Choroid plexus epithelial cell (primary cell): ENCODE measurements at regions not wholly inside any gene's neighbourhood (a gene's known extent, or its start where the extent isn't known, plus 50 kb on each side); places are given as distances from the start of the nearest gene placed in this dataset.
A peak's percentile ranks its signal among the peaks of the same experiment; 100 is the strongest.
"Not testable (repeated sequence)": the region's sequence is repeated elsewhere in the genome, so short reads cannot be mapped to it uniquely, and the experiment has no call there.

Experiments used
- DNase-seq: peaks from one replicate; pipeline ENCODE4 v3.0.0-alpha.2; 2010; ENCODE audit warnings: low read depth
- H3K4me3 ChIP-seq: 2 replicates; pipeline ENCODE4 v1.5.1; 2011; ENCODE audit warnings: low read depth, mild to moderate bottlenecking, control low read depth, low read length, moderate library complexity
- TF ChIP-seq, protein P1 (sequence below): conservative IDR thresholded peaks from 2 replicates; pipeline ENCODE4 v1.5.1; 2011; ENCODE audit warnings: low read depth, mild to moderate bottlenecking, control low read depth, inconsistent platforms, low read length, moderate library complexity

DNA sequence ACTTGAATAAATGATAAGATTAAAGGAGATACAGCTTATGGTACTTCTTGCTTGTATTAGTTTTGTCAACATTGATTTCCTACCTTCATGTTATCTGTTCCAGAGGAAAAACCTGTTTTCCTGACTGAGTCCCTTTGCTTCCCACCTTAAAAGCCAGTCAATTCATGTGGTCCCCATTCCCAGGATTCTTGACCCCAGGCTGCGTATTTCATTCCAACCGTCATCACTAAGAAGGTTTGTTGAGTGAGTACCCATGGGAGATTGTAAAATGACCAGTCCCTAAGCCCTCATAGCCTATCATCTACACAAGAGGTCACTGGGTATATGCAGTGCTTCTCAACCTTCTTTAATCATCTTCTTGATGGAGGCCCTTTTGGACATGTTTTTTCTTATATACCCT lies 52.2 kb downstream of the BEX3 start:
- DNase-seq: no peak
- TF ChIP-seq, protein P1, sequence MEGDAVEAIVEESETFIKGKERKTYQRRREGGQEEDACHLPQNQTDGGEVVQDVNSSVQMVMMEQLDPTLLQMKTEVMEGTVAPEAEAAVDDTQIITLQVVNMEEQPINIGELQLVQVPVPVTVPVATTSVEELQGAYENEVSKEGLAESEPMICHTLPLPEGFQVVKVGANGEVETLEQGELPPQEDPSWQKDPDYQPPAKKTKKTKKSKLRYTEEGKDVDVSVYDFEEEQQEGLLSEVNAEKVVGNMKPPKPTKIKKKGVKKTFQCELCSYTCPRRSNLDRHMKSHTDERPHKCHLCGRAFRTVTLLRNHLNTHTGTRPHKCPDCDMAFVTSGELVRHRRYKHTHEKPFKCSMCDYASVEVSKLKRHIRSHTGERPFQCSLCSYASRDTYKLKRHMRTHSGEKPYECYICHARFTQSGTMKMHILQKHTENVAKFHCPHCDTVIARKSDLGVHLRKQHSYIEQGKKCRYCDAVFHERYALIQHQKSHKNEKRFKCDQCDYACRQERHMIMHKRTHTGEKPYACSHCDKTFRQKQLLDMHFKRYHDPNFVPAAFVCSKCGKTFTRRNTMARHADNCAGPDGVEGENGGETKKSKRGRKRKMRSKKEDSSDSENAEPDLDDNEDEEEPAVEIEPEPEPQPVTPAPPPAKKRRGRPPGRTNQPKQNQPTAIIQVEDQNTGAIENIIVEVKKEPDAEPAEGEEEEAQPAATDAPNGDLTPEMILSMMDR: no peak

DNA sequence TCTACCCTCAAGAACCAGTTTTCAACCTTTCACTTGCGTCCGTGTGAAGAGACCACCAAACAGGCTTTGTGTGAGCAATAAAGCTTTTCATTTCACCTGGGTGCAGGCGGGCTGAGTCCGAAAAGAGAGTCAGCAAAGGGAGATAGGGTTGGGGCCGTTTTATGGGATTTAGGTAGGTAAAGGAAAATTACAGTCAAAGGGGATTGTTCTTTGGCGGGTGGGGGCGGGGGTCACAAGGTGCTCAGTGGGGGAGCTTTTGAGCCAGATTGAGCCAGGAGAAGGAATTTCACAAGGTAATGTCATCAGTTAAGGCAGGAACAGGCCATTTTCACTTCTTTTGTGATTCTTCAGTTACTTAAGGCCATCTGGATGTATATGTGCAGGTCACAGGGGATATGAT lies 52.7 kb downstream of the BEX3 start:
- DNase-seq, H3K4me3 ChIP-seq: not testable (repeated sequence)

More for the DNA sequence above, 52.2 kb downstream of the BEX3 start:
- H3K4me3 ChIP-seq: no peak overlapping the region

DNA sequence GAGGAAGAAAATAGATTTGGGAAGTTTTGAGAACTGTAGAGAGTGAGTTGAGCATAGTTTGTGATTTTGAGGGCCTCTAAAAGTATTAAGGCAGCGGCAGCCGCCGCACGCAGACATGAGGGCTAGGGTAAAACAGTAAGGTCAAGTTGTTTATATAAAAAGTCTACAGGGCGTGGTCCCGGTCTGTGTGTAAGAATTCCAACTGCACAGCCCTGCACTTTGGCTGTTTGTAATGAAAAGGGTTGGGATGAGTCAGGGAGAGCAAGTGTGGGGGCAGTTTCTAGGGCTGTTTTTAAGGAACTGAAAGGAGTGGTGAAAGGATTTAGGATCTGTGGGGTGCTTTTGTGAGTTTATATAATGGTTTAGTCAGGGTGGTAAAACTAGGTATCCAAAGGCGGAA lies 55.0 kb downstream of the BEX3 start:
- DNase-seq: peak; percentile 32

DNA sequence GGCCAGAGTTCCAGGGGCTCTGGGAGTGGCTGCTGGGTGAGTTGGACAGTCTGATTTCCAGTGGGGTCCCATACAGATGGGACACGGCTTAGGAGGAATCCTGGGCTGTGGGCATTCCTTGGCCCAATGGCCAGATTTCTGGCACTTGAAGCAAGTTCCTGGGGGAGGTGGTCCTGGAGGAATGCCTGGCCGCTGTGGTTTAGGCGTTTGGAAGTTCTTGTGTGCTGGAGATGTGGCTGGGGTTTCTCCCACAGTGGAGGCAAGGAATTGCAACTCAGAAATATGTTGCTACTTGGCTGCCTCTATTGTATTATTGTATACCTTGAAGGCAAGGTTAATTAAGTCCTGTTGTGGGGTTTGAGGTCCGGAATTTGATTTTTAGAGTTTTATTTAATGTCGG lies 56.5 kb downstream of the BEX3 start:
- H3K4me3 ChIP-seq, DNase-seq: not testable (repeated sequence)

More for the DNA sequence above, 55.0 kb downstream of the BEX3 start:
- no peak overlapping the region for H3K4me3 ChIP-seq
- TF ChIP-seq, protein P1: no peak

DNA sequence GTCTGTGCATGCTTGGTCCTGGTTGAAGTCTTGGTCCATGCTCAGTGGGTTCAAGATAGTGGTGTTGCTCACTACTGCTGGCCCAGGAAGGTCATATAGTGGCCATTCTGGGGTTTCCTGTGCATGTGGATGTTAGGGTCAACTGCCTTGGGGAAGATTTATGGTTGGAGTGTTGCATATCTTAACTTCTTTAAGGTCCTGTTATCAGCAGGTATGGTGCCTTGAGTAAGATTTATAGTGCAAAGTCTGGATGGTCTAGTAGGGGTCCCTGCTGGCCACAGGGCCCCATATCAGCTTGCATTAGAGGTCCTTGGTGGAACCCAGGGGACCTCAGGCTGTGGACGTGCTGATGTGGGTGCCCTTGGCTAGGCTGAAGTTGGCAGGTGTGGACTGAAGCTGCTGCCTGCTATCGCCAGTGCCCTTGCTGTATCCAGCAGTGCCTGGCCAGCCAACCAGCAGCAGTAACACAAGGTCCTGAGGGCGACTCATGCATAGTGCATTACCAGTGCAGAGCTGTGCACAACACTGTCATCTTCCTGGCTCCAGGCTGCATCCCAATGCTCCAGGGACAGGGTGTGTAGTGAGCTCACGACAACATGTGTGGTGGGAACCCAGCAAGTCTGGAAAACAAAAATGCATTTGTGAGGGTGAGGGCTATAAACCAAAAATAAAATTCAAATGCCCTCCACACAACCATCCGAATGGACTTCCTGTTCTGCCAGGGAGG lies 61.0 kb downstream of the BEX3 start:
- TF ChIP-seq, protein P1: no peak
- DNase-seq: no peak
- no peak overlapping the region for H3K4me3 ChIP-seq

DNA sequence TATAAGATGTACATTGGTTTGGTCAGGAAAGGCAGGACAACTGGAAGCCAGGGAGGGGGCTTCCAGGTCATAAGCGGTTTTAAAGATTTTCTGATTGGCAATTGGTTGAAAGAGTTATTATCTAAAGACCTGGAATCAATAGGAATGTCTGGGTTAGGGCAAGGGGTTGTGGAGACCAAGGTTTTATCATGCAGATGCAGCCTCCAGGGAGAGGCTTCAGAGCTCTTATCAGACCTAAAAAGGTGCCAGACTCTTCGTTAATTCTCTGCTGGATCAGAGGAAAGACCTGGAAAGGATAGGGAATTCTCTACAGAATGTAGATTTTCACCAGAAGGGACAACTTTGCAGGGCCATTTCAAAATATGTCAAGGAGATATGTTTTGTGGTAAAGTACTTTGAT lies 62.8 kb downstream of the BEX3 start:
- TF ChIP-seq, protein P1: no peak
- DNase-seq: no peak
- no peak overlapping the region for H3K4me3 ChIP-seq

DNA sequence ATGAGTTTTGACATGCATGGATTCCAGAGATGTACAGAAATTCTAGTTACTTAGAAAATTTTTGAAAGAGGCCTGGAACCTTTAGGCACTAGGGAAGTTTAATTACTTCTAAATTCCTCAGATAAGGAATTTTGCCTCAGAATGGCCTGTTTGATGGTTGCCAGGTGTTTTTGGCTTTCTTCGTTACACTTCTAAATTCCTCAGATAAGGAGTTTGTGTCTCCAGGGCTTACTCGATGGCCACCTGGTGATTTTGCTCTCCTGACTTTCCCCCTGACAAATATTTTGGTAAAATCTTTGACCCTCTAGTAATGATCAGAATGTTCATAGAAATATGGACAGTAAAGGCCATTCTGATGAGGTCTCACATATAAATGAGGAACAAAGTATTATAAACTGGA lies 64.3 kb downstream of the BEX3 start:
- H3K4me3 ChIP-seq: no peak overlapping the region
- TF ChIP-seq, protein P1: no peak
- DNase-seq: peak; percentile 44

DNA sequence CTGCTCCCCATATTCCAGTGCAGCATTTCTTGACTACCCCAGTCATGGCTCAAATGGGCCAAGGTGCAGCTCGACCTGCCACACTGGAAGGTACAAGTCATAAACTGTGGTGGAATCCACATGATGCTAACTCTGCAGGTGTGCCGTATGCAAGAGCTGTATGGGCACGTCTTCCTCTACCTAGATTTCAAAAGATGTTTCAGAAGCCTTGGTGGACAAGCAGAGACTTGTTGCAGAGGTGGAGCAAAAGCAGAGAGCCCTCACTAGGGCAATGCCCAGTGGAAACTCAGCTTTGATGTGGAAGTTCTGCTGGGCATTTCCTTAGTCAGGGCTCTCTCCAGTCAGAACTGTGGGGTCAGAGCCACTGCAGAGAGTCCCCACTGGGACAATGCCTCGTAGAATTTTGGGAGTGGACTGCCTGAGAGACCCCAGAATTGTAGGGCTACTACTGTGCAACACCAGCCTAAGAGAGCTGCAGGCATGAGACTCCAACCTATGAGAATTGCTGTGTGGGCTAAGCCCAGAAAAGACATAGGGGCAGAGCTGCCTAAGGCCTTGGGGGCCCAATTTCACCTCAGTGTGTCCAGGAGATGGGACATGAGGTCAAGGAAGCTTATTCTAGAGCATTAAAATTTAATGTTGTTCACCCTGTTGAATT lies 65.7 kb downstream of the BEX3 start:
- TF ChIP-seq, protein P1: no peak
- DNase-seq: no peak
- no peak overlapping the region for H3K4me3 ChIP-seq
